ENCODE measurements at regions not wholly inside any gene's neighbourhood (a gene's known extent, or its start where the extent isn't known, plus 50 kb on each side); places are given as distances from the start of the nearest gene placed in this dataset.

DNA sequence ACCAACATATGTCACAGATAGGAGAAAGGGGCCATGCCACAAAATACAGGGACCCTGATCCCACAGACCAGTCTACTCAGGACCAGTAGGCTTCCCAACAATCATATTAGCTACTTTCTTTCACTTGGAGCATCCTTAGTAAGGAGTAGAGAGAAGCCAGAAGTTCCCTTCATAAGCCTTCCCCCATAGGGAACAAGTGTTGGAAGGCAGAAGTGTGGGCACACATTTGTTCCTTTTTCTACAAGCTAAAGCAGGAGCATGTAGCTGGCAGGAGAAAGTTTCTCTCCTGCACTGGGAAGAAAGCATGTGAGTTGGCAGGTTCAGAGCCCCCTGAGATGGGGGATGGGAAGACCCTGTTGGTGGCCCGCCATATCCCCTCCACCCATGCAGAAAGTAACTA is 165.4 kb downstream of the KCTD12 start:
- no peaks in the 10 kb centered on the region for H3K79me2 ChIP-seq (ENCODE audit: control insufficient read depth, insufficient read depth, low read length)
- H3K4me2 ChIP-seq (ENCODE audit: control insufficient read depth, extremely low read depth, insufficient read depth, low read depth, low read length) = no peak overlapping the region
- H3K9me1 ChIP-seq (ENCODE audit: control insufficient read depth, extremely low read depth, insufficient read depth, low read length) = no peaks in the 10 kb centered on the region
- dilution Hi-C loops (cut with MboI; ENCODE audit: extremely low pct_ligation_motif_present, low sequenced_read_pairs) = no loop called here
- TF ChIP-seq EZH2 (IDR thresholded peaks at IDR 0.05; ENCODE audit: low read length) = no peak
- TF ChIP-seq, protein P1, sequence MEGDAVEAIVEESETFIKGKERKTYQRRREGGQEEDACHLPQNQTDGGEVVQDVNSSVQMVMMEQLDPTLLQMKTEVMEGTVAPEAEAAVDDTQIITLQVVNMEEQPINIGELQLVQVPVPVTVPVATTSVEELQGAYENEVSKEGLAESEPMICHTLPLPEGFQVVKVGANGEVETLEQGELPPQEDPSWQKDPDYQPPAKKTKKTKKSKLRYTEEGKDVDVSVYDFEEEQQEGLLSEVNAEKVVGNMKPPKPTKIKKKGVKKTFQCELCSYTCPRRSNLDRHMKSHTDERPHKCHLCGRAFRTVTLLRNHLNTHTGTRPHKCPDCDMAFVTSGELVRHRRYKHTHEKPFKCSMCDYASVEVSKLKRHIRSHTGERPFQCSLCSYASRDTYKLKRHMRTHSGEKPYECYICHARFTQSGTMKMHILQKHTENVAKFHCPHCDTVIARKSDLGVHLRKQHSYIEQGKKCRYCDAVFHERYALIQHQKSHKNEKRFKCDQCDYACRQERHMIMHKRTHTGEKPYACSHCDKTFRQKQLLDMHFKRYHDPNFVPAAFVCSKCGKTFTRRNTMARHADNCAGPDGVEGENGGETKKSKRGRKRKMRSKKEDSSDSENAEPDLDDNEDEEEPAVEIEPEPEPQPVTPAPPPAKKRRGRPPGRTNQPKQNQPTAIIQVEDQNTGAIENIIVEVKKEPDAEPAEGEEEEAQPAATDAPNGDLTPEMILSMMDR (optimal IDR thresholded peaks at IDR 0.05 in 1 of 3, IDR thresholded peaks at IDR 0.05 in 1 of 3, conservative IDR thresholded peaks at IDR 0.05 in 1 of 3; ENCODE audit: extremely low read depth in 1 of 3, insufficient read depth in 2 of 3, low read length in 3 of 3) = no peak
- H3K27ac ChIP-seq (ENCODE audit: control insufficient read depth, insufficient read depth, low read length) = no peak overlapping the region
- H3K4me3 ChIP-seq (ENCODE audit: control insufficient read depth in 2 of 3, extremely low read depth in 1 of 3, insufficient read depth in 2 of 3, low read depth in 1 of 3, low read length in 3 of 3) = no peak overlapping the region
- no peaks in the 10 kb centered on the region for H3K4me1 ChIP-seq (ENCODE audit: control insufficient read depth, extremely low read depth, insufficient read depth, low read length)
- H3K9me3 ChIP-seq (ENCODE audit: control insufficient read depth, low read depth, low read length) = no peaks in the 10 kb centered on the region
- no peak for FAIRE-seq
- no peak for DNase-seq (ENCODE audit: low read depth, low spot score)
- H2AFZ ChIP-seq (ENCODE audit: control insufficient read depth, low read length) = no peak overlapping the region
- H4K20me1 ChIP-seq (ENCODE audit: control insufficient read depth, extremely low read depth, insufficient read depth, low read length) = no peaks in the 10 kb centered on the region
- H3K9ac ChIP-seq (ENCODE audit: control insufficient read depth, extremely low read depth, insufficient read depth, low read length) = no peak overlapping the region
- no peaks in the 10 kb centered on the region for H3K36me3 ChIP-seq (ENCODE audit: control insufficient read depth in 2 of 2, extremely low read depth in 1 of 2, insufficient read depth in 2 of 2, low read length in 2 of 2)
- H3K27me3 ChIP-seq (ENCODE audit: control insufficient read depth, extremely low read depth, insufficient read depth, low read length) = no peaks in the 10 kb centered on the region

DNA sequence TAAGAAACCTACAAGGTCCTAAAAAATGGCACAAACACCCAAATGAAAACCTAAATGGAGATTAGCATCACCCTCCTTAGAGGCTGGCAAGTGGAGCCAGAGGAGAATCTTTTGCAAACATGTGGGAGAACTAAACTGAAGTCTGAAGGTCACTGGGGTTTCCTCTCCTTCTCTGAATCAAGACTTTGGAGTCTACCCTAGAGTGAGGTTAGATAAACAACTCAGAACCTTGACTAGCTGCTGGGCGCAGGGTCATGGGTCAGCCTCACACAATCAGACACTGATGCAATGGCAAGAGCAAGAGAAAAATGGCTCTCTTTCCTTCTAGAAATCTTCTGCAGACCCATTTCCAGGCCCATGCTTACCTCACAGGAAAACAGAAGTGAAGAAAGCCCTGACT is 165.8 kb downstream of the KCTD12 start:
- H3K4me3 ChIP-seq (ENCODE audit: control insufficient read depth in 2 of 3, extremely low read depth in 1 of 3, insufficient read depth in 2 of 3, low read depth in 1 of 3, low read length in 3 of 3) = no peak overlapping the region
- no peak for TF ChIP-seq EZH2 (IDR thresholded peaks at IDR 0.05; ENCODE audit: low read length)
- TF ChIP-seq, protein P1 (optimal IDR thresholded peaks at IDR 0.05 in 1 of 3, IDR thresholded peaks at IDR 0.05 in 1 of 3, conservative IDR thresholded peaks at IDR 0.05 in 1 of 3; ENCODE audit: extremely low read depth in 1 of 3, insufficient read depth in 2 of 3, low read length in 3 of 3) = no peak
- dilution Hi-C loops (cut with MboI; ENCODE audit: extremely low pct_ligation_motif_present, low sequenced_read_pairs) = no loop called here
- H3K9me3 ChIP-seq (ENCODE audit: control insufficient read depth, low read depth, low read length) = no peaks in the 10 kb centered on the region
- no peak overlapping the region for H3K27ac ChIP-seq (ENCODE audit: control insufficient read depth, insufficient read depth, low read length)
- H3K36me3 ChIP-seq (ENCODE audit: control insufficient read depth in 2 of 2, extremely low read depth in 1 of 2, insufficient read depth in 2 of 2, low read length in 2 of 2) = no peaks in the 10 kb centered on the region
- no peak overlapping the region for H3K9ac ChIP-seq (ENCODE audit: control insufficient read depth, extremely low read depth, insufficient read depth, low read length)
- no peaks in the 10 kb centered on the region for H4K20me1 ChIP-seq (ENCODE audit: control insufficient read depth, extremely low read depth, insufficient read depth, low read length)
- no peaks in the 10 kb centered on the region for H3K4me1 ChIP-seq (ENCODE audit: control insufficient read depth, extremely low read depth, insufficient read depth, low read length)
- no peaks in the 10 kb centered on the region for H3K27me3 ChIP-seq (ENCODE audit: control insufficient read depth, extremely low read depth, insufficient read depth, low read length)
- no peaks in the 10 kb centered on the region for H3K9me1 ChIP-seq (ENCODE audit: control insufficient read depth, extremely low read depth, insufficient read depth, low read length)
- no peak overlapping the region for H3K4me2 ChIP-seq (ENCODE audit: control insufficient read depth, extremely low read depth, insufficient read depth, low read depth, low read length)
- H2AFZ ChIP-seq (ENCODE audit: control insufficient read depth, low read length) = no peak overlapping the region
- no peaks in the 10 kb centered on the region for H3K79me2 ChIP-seq (ENCODE audit: control insufficient read depth, insufficient read depth, low read length)
- FAIRE-seq = no peak
- no peak for DNase-seq (ENCODE audit: low read depth, low spot score)
